ENCODE measurements at regions not wholly inside any gene's neighbourhood (a gene's known extent, or its start where the extent isn't known, plus 50 kb on each side); places are given as distances from the start of the nearest gene placed in this dataset.

- TF ChIP-seq CTCF (conservative IDR thresholded peaks at IDR 0.05) (no peak), ZFX (IDR thresholded peaks at IDR 0.05) (no peak)
Observed at GRCh38 chr6:129959358-129959930, 58.9 kb upstream of the L3MBTL3 start.

Data from C4-2B (cell line).